ENCODE measurements at regions not wholly inside any gene's neighbourhood (a gene's known extent, or its start where the extent isn't known, plus 50 kb on each side); places are given as distances from the start of the nearest gene placed in this dataset.

GRCh38 chrX:45630078-45630477 is 429.4 kb upstream of the DIPK2B start:
- peaks cover 4% of the 10 kb centered on the region; the same call in 1 of the 2 replicates for H3K9me3 Mint-ChIP-seq
- H3K36me3 Mint-ChIP-seq (ENCODE audit: low read depth), result peaks cover 35% of the 10 kb centered on the region
- no peak for DNase-seq
- H3K27me3 Mint-ChIP-seq (ENCODE audit: insufficient read depth), result no peaks in the 10 kb centered on the region
- no peak overlapping the region for H3K4me3 Mint-ChIP-seq
- no peak overlapping the region for H3K27ac Mint-ChIP-seq
- H3K4me1 Mint-ChIP-seq (ENCODE audit: low read depth), result peaks cover 25% of the 10 kb centered on the region
- TF ChIP-seq CTCF (IDR thresholded peaks at IDR 0.05), result no peak

- Mint-ChIP-seq H3K4me1 (ENCODE audit: low read depth) (peaks cover 44% of the 10 kb centered on the region), H3K9me3 (peaks cover 4% of the 10 kb centered on the region; the same call in 1 of the 2 replicates), H3K4me3 (no peak overlapping the region), H3K27ac (peak overlapping the region; percentile 82), H3K27me3 (ENCODE audit: insufficient read depth) (no peaks in the 10 kb centered on the region), H3K36me3 (ENCODE audit: low read depth) (peaks cover 32% of the 10 kb centered on the region)
- DNase-seq, result no peak
- TF ChIP-seq CTCF (IDR thresholded peaks at IDR 0.05), result no peak
Measured at GRCh38 chrX:45628041-45628440, 427.4 kb upstream of the DIPK2B start.

GRCh38 chrX:45623266-45623665 is 422.6 kb upstream of the DIPK2B start:
- peaks cover 5% of the 10 kb centered on the region for H3K9me3 Mint-ChIP-seq
- H3K4me1 Mint-ChIP-seq (ENCODE audit: low read depth), result peaks cover 76% of the 10 kb centered on the region
- TF ChIP-seq CTCF (IDR thresholded peaks at IDR 0.05), result no peak
- DNase-seq, result peak; percentile 91
- peak overlapping the region; percentile 96 for H3K27ac Mint-ChIP-seq
- no peaks in the 10 kb centered on the region; the same call in 1 of the 2 replicates for H3K27me3 Mint-ChIP-seq (ENCODE audit: insufficient read depth)
- H3K4me3 Mint-ChIP-seq, result peak overlapping the region; percentile 71; the same call in 1 of the 2 replicates
- peaks cover 29% of the 10 kb centered on the region for H3K36me3 Mint-ChIP-seq (ENCODE audit: low read depth)

GRCh38 chrX:45622538-45622937 is 421.9 kb upstream of the DIPK2B start:
- Mint-ChIP-seq H3K4me1 (ENCODE audit: low read depth) (peaks cover 74% of the 10 kb centered on the region), H3K4me3 (peak overlapping the region; percentile 71), H3K9me3 (peaks cover 9% of the 10 kb centered on the region), H3K27me3 (ENCODE audit: insufficient read depth) (no peaks in the 10 kb centered on the region; the same call in 1 of the 2 replicates), H3K36me3 (ENCODE audit: low read depth) (peaks cover 35% of the 10 kb centered on the region), H3K27ac (peak overlapping the region; percentile 96)
- DNase-seq, result peak; percentile 60
- no peak for TF ChIP-seq CTCF (IDR thresholded peaks at IDR 0.05)

GRCh38 chrX:45622042-45622423 is 421.4 kb upstream of the DIPK2B start:
- DNase-seq, result no peak
- Mint-ChIP-seq H3K9me3 (peaks cover 9% of the 10 kb centered on the region), H3K27ac (peak overlapping the region; percentile 96), H3K36me3 (ENCODE audit: low read depth) (peaks cover 32% of the 10 kb centered on the region), H3K27me3 (ENCODE audit: insufficient read depth) (no peaks in the 10 kb centered on the region; the same call in 1 of the 2 replicates), H3K4me3 (peak overlapping the region; percentile 71), H3K4me1 (ENCODE audit: low read depth) (peaks cover 69% of the 10 kb centered on the region)
- no peak for TF ChIP-seq CTCF (IDR thresholded peaks at IDR 0.05)

All from HFFc6 (cell line).